ENCODE measurements at regions not wholly inside any gene's neighbourhood (a gene's known extent, or its start where the extent isn't known, plus 50 kb on each side); places are given as distances from the start of the nearest gene placed in this dataset.

- no peak for DNase-seq
Observed at GRCh38 chr4:117327491-117327890, 242.1 kb upstream of the TRAM1L1 start.

GRCh38 chr4:117328333-117328732 is 243.0 kb upstream of the TRAM1L1 start:
- DNase-seq, result no peak

GRCh38 chr4:117331817-117332216 is 246.4 kb upstream of the TRAM1L1 start:
- DNase-seq, result no peak

- DNase-seq, result no peak
Observed at GRCh38 chr4:117334451-117335188, 249.2 kb upstream of the TRAM1L1 start.

- no peak for DNase-seq
Observed at GRCh38 chr4:117357437-117357836, 272.1 kb upstream of the TRAM1L1 start.

- DNase-seq, result no peak
Observed at GRCh38 chr4:117357866-117358265, 272.5 kb upstream of the TRAM1L1 start.

GRCh38 chr4:117370944-117371668 is 285.7 kb upstream of the TRAM1L1 start:
- no peak for DNase-seq

- no peak for DNase-seq
Observed at GRCh38 chr4:117375101-117375500, 289.7 kb upstream of the TRAM1L1 start.

GRCh38 chr4:117376692-117377091 is 291.3 kb upstream of the TRAM1L1 start:
- DNase-seq, result no peak

GRCh38 chr4:117378942-117379341 is 293.6 kb upstream of the TRAM1L1 start:
- DNase-seq, result no peak

- DNase-seq, result no peak
Observed at GRCh38 chr4:117383468-117383867, 298.1 kb upstream of the TRAM1L1 start.

GRCh38 chr4:117385526-117385925 is 300.1 kb upstream of the TRAM1L1 start:
- DNase-seq, result no peak

GRCh38 chr4:117387072-117387471 is 301.7 kb upstream of the TRAM1L1 start:
- no peak for DNase-seq

GRCh38 chr4:117400039-117400835 is 314.9 kb upstream of the TRAM1L1 start:
- DNase-seq, result no peak

- DNase-seq, result no peak
Observed at GRCh38 chr4:117412661-117413060, 327.3 kb upstream of the TRAM1L1 start.

GRCh38 chr4:117417856-117418255 is 332.5 kb upstream of the TRAM1L1 start:
- DNase-seq, result no peak

GRCh38 chr4:117420948-117421347 is 335.6 kb upstream of the TRAM1L1 start:
- DNase-seq, result no peak

- no peak for DNase-seq
Observed at GRCh38 chr4:117421706-117422105, 336.3 kb upstream of the TRAM1L1 start.

- DNase-seq, result no peak
Observed at GRCh38 chr4:117422297-117422696, 336.9 kb upstream of the TRAM1L1 start.

GRCh38 chr4:117425636-117426035 is 340.3 kb upstream of the TRAM1L1 start:
- no peak for DNase-seq

- DNase-seq, result no peak
Observed at GRCh38 chr4:117428536-117428935, 343.2 kb upstream of the TRAM1L1 start.

- DNase-seq, result no peak
Observed at GRCh38 chr4:117429061-117429460, 343.7 kb upstream of the TRAM1L1 start.

GRCh38 chr4:117429506-117429905 is 344.1 kb upstream of the TRAM1L1 start:
- no peak for DNase-seq

- DNase-seq, result no peak
Observed at GRCh38 chr4:117434424-117434823, 349.0 kb upstream of the TRAM1L1 start.

Data from DMS153 (cell line).